Right lobe of liver (tissue), 6 donors: ENCODE measurements at regions not wholly inside any gene's neighbourhood (a gene's known extent, or its start where the extent isn't known, plus 50 kb on each side); places are given as distances from the start of the nearest gene placed in this dataset.

Experiments used
- ATAC-seq, 4 donors: fragments of 200-7000 bp; cut with Tn5 transposase; one replicate each; pipeline ENCODE4 v1.9.1; 2020; ENCODE audit warnings: mild to moderate bottlenecking in 4 of 4, moderate library complexity in 4 of 4
- DNase-seq, 3 donors: peaks; one replicate each; pipeline ENCODE4 v3.0.0-alpha.2; 2020
- H3K27ac ChIP-seq, 3 donors: fragments of 200-600 bp; one replicate each; pipeline ENCODE4 v1.8.0; 2022
- H3K27me3 ChIP-seq, 2 donors: fragments of 200-600 bp; one replicate each; pipeline ENCODE4 v1.8.0; 2022
- H3K36me3 ChIP-seq, 4 donors: fragments of 200-600 bp; sonication (generic) in 1 of 4; one replicate each; pipeline versions ENCODE4 v1.5.1 to v1.8.0; 2017 to 2022; ENCODE audit warnings: control low read depth in 1 of 4
- H3K4me1 ChIP-seq, 4 donors: fragments of 200-600 bp; sonication (generic) in 1 of 4; one replicate each; pipeline versions ENCODE4 v1.5.1 to v1.8.0; 2017 to 2022; ENCODE audit warnings: control low read depth in 1 of 4
- H3K4me3 ChIP-seq, 3 donors: fragments of 200-600 bp; one replicate each; pipeline ENCODE4 v1.8.0; 2022
- H3K9me3 ChIP-seq, 4 donors: fragments of 200-600 bp; sonication (generic) in 1 of 4; one replicate each; pipeline versions ENCODE4 v1.5.1 to v1.8.0; 2017 to 2022; ENCODE audit warnings: control low read depth in 1 of 4
- POLR2A ChIP-seq: fragments of 450-650 bp; IDR thresholded peaks from one replicate; pipeline ENCODE4 v1.6.1; 2017; ENCODE audit warnings: antibody characterized with exemption, mild to moderate bottlenecking
- WGBS: methylation state at CpG from one replicate; pipeline ENCODE4 v1.1.6; 2018; ENCODE audit warnings: low coverage, low lambda C conversion rate; ENCODE audit not compliant: insufficient coverage; ENCODE audit errors: missing lambda C conversion rate; 5-methylcytosine and 5-hydroxymethylcytosine counted together
- intact Hi-C, 2 donors: fragments of 100-400 bp; cut with DNase I; formaldehyde crosslinking; loops; one replicate each; pipeline versions ENCODE4 v1.11.2 to v1.14.1; 2022
- TF ChIP-seq, protein P1 (sequence below), 4 donors: fragments of 200-600 bp in 3 of 4; fragments of 450-650 bp in 1 of 4; IDR thresholded peaks; one replicate each; pipeline versions ENCODE4 v1.5.1 to v1.8.0; 2016 to 2022; ENCODE audit warnings: antibody characterized with exemption in 4 of 4, mild to moderate bottlenecking in 2 of 4
- donor health status: DM: no; HTN: yes; CAD: no.
- donor health status: DM: no; HTN: no; CAD: no.
- donor health status: DM: no; HTN: no; CAD: no.
- donor health status: DM: no; HTN: yes; CAD: no.
- donor health status: DM: no; HTN: yes; CAD: no.

DNA sequence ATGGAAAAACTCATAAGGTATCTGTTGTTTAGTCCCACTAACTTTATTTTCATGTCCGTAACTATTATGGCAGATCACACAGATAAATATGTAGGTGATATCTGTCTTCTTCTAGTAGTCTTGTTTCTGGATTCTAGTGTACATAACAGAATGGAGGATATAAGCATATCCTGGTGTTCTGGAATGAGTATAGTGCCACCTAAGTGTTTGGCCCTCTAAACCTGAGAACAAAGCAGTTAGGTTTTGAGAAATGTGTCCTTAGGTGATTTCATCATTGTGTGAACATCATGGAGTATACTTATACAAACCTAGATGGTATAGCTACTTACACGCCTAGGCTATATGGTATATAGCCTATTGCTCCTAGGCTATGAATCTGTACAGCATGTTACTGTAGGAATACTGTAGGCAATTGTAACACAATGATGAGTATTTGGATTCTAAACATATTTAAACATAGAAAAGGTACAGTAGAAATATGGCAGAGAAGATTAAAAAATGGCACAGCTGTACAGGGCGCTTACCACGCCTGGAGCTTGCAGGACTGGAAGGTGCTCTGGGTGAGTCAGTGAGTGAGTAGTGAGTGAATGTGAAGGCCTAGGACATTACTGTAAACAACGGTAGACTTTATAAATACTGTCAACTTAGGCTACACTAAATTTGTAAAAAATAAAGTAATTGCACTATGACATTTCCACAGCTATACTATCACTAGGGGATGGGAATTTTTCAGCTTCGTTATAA is 150.3 kb upstream of the SLC24A2 start:
- no peaks in the 10 kb centered on the region for H3K9me3 ChIP-seq
- no peaks in the 10 kb centered on the region for H3K27me3 ChIP-seq
- H3K27ac ChIP-seq: no peak overlapping the region
- H3K4me3 ChIP-seq: no peak overlapping the region
- DNase-seq (no peak), ATAC-seq (no peak)
- H3K4me1 ChIP-seq: peaks cover 0 to 6% (median 0%) of the 10 kb centered on the region in 4 donors
- intact Hi-C loops: no loop called here
- no peaks in the 10 kb centered on the region for H3K36me3 ChIP-seq
- 83% methylated on average over 6 of the region's 6 CpGs for WGBS
- TF ChIP-seq POLR2A: no peak
- TF ChIP-seq, protein P1, sequence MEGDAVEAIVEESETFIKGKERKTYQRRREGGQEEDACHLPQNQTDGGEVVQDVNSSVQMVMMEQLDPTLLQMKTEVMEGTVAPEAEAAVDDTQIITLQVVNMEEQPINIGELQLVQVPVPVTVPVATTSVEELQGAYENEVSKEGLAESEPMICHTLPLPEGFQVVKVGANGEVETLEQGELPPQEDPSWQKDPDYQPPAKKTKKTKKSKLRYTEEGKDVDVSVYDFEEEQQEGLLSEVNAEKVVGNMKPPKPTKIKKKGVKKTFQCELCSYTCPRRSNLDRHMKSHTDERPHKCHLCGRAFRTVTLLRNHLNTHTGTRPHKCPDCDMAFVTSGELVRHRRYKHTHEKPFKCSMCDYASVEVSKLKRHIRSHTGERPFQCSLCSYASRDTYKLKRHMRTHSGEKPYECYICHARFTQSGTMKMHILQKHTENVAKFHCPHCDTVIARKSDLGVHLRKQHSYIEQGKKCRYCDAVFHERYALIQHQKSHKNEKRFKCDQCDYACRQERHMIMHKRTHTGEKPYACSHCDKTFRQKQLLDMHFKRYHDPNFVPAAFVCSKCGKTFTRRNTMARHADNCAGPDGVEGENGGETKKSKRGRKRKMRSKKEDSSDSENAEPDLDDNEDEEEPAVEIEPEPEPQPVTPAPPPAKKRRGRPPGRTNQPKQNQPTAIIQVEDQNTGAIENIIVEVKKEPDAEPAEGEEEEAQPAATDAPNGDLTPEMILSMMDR (IDR thresholded peaks at IDR 0.05): no peak

DNA sequence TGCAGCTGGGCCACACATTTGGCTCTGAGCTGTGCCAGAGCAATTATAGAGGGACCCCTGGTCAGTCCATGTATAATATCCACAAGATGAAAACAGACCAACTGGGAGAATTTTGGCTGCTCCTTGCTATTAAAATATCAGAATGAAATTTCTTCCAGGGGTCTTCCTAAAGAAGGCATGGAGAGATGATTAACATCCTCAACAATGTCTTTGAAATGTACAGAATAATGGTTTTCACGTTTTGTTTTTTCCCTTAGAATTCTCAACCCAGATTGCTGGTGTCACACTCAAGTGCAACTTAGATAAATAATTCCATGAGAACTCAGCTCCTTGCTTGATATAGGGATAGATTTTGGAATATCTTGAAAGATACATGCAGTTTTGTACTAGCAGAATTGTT is 148.3 kb upstream of the SLC24A2 start:
- no peak overlapping the region for H3K27ac ChIP-seq
- ATAC-seq (no peak), DNase-seq (no peak)
- no peaks in the 10 kb centered on the region for H3K36me3 ChIP-seq
- H3K4me3 ChIP-seq: no peak overlapping the region
- intact Hi-C loops: no loop called here
- WGBS: 47% methylated on average over 1 of the region's 1 CpG
- H3K27me3 ChIP-seq: no peaks in the 10 kb centered on the region
- no peaks in the 10 kb centered on the region for H3K9me3 ChIP-seq
- TF ChIP-seq POLR2A: no peak
- TF ChIP-seq, protein P1 (IDR thresholded peaks at IDR 0.05): no peak
- peaks cover 0 to 8% (median 0%) of the 10 kb centered on the region in 4 donors for H3K4me1 ChIP-seq

DNA sequence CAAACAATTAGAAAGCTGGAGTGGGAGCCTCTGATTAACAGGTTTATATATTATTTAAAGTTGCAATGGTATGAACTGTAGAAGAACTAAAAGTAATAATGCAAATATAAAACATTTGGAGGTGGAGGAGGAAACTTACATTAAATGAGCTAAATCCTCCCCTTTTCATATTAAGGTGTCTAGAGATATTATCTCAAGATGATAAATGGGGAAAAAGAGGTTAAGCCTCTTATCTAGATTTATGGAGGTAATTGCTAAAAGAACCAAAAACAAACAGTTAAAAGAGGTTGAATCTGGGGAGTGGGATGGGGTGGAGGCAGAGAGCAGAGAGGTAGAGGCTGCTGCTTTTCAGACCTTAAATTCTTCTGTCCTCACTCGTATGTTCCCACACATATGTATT is 147.8 kb upstream of the SLC24A2 start:
- WGBS: 15% methylated on average over 1 of the region's 1 CpG
- TF ChIP-seq, protein P1 (IDR thresholded peaks at IDR 0.05): no peak
- no peak for TF ChIP-seq POLR2A
- intact Hi-C loops: no loop called here

DNA sequence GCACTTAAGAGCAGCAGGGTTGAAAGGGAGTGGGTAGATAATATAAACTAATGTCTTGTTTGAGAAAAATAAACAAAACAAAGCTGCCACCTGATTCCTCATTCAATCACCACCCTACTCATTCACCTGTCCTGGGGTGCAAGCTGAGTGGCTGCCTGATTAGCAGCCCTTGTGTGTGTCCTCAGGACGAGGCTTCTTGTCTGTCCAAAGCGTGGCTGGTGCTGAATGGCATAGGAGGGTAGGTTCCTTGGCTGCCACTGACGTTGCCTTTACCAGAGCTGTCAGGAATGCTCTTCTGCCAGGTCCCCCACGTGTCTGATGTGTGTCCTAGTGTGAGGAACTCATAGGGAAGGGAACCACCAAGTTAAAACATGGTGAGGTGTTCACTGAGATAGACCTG is 146.6 kb upstream of the SLC24A2 start:
- TF ChIP-seq POLR2A: no peak
- TF ChIP-seq, protein P1 (IDR thresholded peaks at IDR 0.05): no peak
- no peaks in the 10 kb centered on the region for H3K27me3 ChIP-seq
- H3K27ac ChIP-seq: no peak overlapping the region
- no peak for DNase-seq
- no peak overlapping the region for H3K4me3 ChIP-seq
- WGBS: 62% methylated on average over 3 of the region's 4 CpGs
- no peak for ATAC-seq
- H3K36me3 ChIP-seq: no peaks in the 10 kb centered on the region
- H3K9me3 ChIP-seq: no peaks in the 10 kb centered on the region
- peaks cover 0 to 8% (median 0%) of the 10 kb centered on the region in 4 donors for H3K4me1 ChIP-seq
- intact Hi-C loops: no loop called here

More for the DNA sequence above, 147.8 kb upstream of the SLC24A2 start:
- H3K4me3 ChIP-seq: no peak overlapping the region
- H3K4me1 ChIP-seq: peaks cover 0 to 8% (median 0%) of the 10 kb centered on the region in 4 donors
- no peaks in the 10 kb centered on the region for H3K9me3 ChIP-seq
- H3K27me3 ChIP-seq: no peaks in the 10 kb centered on the region
- H3K36me3 ChIP-seq: no peaks in the 10 kb centered on the region
- ATAC-seq: no peak
- no peak for DNase-seq
- H3K27ac ChIP-seq: no peak overlapping the region
